Activated gamma-delta T cell treated with Interleukin-2 at 50 U/mL for 16 hours (primary cell): ENCODE measurements at regions not wholly inside any gene's neighbourhood (a gene's known extent, or its start where the extent isn't known, plus 50 kb on each side); places are given as distances from the start of the nearest gene placed in this dataset.
"Not testable (repeated sequence)": the region's sequence is repeated elsewhere in the genome, so short reads cannot be mapped to it uniquely, and the experiment has no call there.

ENCODE experiments used
- DNase-seq: peaks from one replicate; pipeline ENCODE4 v3.0.0-alpha.2; 2020

DNA sequence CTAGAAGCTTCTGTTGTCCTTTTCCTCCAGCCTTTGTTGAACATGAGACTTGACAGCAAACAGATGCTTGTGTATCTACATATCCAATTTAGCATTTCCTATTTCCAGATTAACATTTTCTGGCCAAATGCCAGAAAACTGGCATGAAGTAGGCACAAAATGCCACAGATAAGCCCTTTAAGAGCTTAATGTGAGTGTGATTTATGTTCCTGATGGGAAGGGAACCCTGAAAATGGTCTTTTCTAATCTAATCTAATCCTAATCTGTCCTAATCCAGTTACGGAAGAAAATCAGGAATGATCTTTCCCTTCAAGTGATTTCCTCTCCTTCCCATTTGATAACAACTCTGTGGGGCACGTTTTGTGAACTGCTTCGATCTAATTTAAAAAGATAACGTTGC lies 133.0 kb upstream of the C1QTNF7 start:
- no peak for DNase-seq

GRCh38 chr4:15295421-15296162 lies 132.2 kb upstream of the C1QTNF7 start:
- no peak for DNase-seq

DNA sequence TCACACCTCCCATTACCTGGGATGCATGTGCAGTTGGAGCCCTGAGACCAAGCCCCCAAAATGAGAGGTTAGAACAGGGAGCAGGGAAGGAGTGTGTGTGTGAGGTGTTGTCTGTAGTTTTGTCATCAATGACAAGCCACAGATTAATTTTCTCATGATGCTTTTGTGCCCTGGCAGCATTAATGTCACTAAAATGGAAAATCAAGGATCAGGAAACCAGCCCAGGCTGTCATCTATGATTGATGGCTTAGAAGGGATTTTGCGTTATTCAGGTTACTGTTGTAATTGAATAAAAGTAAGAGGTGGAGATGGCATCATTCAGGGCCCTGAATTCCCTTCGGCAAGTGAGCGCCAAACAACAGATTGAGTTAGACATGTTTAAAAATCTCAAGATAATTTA lies 130.5 kb upstream of the C1QTNF7 start:
- DNase-seq = no peak

DNA sequence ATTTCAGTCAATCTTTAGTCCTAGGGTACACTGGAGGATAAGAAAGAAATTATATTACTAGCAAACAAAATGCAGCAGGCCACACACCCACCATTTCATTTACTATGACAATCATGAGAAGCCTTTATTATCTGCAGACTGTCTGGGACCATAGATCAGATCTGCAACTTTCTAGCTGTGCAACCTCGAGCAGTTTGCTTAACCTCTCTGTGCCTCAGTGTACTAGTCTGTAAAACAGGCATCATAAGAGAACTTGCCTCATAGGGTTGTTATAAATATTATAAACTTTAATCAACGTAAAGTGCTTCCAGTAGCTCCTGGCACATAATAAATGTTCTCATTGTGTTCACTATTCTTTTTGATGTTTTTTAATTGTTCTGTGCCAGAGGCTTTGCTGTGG lies 128.2 kb upstream of the C1QTNF7 start:
- no peak for DNase-seq

- no peak for DNase-seq
Observed at GRCh38 chr4:15303052-15303641, 124.7 kb upstream of the C1QTNF7 start.

GRCh38 chr4:15314974-15315373 lies 112.9 kb upstream of the C1QTNF7 start:
- no peak for DNase-seq

DNA sequence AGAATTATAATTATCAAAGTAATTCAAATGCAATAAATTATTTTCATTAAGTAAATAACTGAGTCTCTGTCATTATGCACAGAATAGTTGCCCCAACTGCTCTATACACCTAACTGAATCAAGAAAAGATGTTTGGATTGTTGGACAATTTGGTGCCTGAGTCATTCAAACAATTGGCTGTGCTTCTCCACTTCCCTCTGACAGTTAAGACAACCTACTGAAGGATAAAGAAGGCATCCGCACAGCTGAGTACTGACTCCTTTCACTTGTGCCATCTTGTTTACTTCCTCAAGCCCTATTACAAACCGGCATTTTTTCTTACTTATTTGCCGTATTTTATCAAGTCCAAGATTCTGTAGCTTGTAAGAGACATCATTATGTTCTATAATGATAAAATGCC lies 110.6 kb upstream of the C1QTNF7 start:
- DNase-seq = no peak

DNA sequence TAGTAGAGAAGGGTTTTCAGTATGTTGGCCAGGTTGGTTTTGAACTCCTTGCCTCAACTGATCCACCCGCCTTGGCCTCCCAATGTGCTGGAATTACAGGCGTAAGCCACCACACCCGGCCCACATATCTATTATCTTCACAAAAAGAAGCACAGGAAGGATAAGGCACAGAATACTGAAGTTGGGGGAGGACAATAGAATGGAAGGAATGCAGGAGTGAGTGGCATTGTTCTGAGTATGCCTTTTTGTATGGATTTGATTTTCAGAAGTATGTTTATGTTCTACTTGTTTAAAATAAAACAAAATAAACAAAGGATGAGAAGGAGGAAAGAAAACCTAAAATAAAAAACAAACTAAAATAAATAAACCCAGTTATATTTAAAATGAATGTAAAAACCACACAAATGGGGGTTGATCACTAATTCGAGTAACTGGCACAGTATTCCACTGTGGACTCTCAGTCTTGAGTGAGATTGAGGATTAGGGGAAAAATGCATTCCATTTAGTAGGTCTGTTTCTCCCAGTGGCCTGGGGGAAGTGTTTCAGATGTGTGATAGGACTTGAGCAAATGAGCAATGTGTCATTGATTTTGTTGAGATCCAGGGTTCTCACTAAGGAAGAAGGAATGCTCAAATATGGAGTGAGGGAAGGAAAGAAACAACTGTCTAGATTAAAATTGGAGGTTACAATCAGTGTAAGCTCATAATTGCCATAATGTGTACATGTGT lies 109.0 kb upstream of the C1QTNF7 start:
- no peak for DNase-seq

DNA sequence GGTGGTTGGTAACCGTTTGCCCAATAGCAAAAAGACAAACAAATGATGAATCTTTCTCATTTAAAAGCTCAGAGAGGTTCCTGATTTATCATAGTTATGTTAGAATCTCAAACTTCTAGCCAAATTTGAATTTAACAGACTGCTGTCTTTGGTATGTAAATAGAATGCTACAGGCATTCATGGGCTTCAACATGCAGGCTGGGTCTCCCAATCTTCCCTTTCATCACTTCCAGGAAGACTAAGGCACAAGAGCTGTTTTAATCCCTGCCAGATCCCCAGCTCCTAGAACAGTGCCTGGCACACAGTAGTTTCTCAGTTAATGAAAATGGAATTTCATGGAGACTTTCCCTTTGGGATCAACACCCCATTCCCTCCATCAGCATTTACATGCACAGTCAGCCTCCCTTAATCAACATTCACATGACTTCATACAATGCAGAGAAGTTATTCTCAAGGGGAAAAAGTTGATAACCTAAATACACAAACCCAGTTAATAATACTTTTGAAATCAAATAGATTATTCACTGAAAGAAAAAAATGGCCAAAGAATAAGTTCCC lies 107.6 kb upstream of the C1QTNF7 start:
- DNase-seq = no peak

DNA sequence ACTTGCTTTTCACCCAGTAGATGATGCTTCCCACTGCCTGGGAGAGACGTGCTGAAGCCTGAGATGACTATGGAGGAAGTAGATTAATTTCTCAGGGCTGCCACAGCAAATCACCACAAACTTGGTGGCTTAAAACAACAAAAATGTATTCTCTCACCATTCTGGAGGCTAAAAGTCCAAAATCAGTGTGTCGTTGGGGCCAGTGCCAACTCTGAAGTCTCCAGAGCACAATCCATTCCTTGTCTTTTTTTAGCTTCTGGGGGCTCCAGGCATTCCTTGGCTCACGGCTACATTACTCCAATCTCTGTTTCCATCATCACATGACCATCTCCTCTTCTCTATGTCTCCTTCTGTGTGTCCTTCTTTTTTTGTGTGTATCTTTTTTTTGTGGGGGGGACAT lies 105.8 kb upstream of the C1QTNF7 start:
- DNase-seq = no peak

- DNase-seq = no peak
Observed at GRCh38 chr4:15325987-15326386, 101.8 kb upstream of the C1QTNF7 start.

- no peak for DNase-seq
Observed at GRCh38 chr4:15327311-15328298, 100.2 kb upstream of the C1QTNF7 start.

GRCh38 chr4:15331930-15332329 lies 95.9 kb upstream of the C1QTNF7 start:
- no peak for DNase-seq

DNA sequence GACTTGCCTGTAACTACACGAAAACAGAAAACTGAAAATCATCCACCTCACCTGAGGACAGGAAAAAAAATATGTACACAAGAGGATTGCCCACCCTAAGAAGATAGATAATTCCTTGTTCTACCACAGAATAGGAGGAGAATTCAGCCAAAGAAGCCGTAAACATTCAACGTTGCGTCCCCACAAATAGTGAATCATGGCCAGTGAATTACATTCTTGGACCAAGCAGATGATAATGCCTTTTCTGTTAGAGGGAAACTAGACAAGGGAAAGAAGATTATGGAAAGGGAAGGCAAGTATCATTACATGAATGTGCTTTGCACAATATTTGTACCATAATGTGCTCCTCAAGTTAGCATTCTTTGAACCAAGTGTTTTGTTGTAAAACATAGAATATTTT lies 95.5 kb upstream of the C1QTNF7 start:
- no peak for DNase-seq

GRCh38 chr4:15333692-15334633 lies 93.9 kb upstream of the C1QTNF7 start:
- DNase-seq = no peak

GRCh38 chr4:15336410-15337167 lies 91.2 kb upstream of the C1QTNF7 start:
- no peak for DNase-seq

DNA sequence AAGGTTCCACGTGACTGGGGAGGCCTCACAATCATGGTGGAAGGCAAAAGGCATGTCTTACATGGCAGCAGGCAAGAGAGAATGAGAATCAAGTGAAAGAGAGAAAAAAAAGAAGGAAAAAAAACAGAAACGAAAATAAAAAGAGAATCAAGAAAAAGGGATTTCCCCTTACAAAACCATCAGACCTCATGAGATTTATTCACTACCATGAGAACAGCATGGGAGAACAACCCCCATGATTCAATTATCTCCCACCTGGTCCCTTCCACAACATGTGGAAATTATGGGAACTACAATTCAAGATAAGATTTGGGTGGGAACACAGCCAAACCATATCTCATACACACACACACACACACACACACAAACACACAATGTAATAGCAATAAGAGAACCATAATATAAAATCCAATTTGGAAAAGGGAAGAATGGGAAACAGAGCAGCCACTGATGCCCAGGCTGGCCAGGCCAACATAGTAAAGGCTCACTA lies 90.6 kb upstream of the C1QTNF7 start:
- not testable (repeated sequence) for DNase-seq

GRCh38 chr4:15339737-15340136 lies 88.1 kb upstream of the C1QTNF7 start:
- no peak for DNase-seq

DNA sequence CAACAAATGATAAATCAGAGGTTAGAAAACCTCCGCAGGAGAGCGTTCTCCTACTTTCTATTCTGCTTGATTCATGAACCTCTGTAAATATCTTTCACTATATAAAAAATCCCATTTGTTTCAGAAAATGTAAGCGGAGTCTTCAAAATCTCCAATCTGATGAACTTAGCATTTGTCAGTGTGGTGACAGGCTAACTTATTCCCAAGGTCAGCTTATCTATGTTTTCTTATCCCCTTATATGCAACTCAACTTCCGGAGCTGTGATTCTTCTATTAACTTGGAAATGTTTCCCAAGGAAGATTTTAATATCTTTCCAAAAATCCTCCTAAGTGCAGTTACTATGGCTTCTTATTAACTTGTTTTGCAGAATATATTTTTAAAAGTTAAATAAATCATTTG lies 87.5 kb upstream of the C1QTNF7 start:
- DNase-seq = no peak
